Heart right ventricle (tissue), 16 donors: ENCODE measurements at regions not wholly inside any gene's neighbourhood (a gene's known extent, or its start where the extent isn't known, plus 50 kb on each side); places are given as distances from the start of the nearest gene placed in this dataset.

Experiments
- ATAC-seq, 8 donors: fragments of 200-7000 bp; cut with Tn5 transposase; one replicate each; pipeline ENCODE4 v1.9.1; 2020; ENCODE audit warnings: mild to moderate bottlenecking in 8 of 8, moderate library complexity in 8 of 8, moderate number of reproducible peaks in 1 of 8
- DNase-seq, 2 donors: peaks; one replicate each; pipeline ENCODE4 v3.0.0-alpha.2; 2020
- H3K27ac ChIP-seq, 10 donors: fragments of 200-600 bp; sonication (generic) in 2 of 10; one replicate each; pipeline versions ENCODE4 v1.5.0 to v1.8.0; 2020 to 2022; ENCODE audit warnings: mild to moderate bottlenecking in 3 of 10
- H3K27me3 ChIP-seq, 7 donors: fragments of 200-600 bp; one replicate each; pipeline ENCODE4 v1.8.0; 2021 to 2022; ENCODE audit warnings: mild to moderate bottlenecking in 2 of 7
- H3K36me3 ChIP-seq, 9 donors: fragments of 200-600 bp; sonication (generic) in 1 of 9; one replicate each; pipeline versions ENCODE4 v1.5.0 to v1.8.0; 2020 to 2022; ENCODE audit warnings: mild to moderate bottlenecking in 2 of 9
- H3K4me1 ChIP-seq, 9 donors: fragments of 200-600 bp; sonication (generic) in 1 of 9; one replicate each; pipeline versions ENCODE4 v1.5.0 to v1.8.0; 2020 to 2022; ENCODE audit warnings: mild to moderate bottlenecking in 4 of 9
- H3K4me3 ChIP-seq, 10 donors: fragments of 200-600 bp; sonication (generic) in 2 of 10; one replicate each; pipeline versions ENCODE4 v1.5.0 to v1.8.0; 2020 to 2022; ENCODE audit warnings: mild to moderate bottlenecking in 7 of 10, moderate library complexity in 2 of 10
- H3K9me3 ChIP-seq, 11 donors: fragments of 200-600 bp in 10 of 11; sonication (generic) in 2 of 11; one replicate each; pipeline versions ENCODE4 v1.5.0 to v1.8.0; 2013 to 2022; ENCODE audit warnings: mild to moderate bottlenecking in 2 of 11, control low read depth in 1 of 11, moderate library complexity in 1 of 11
- WGBS, 2 donors: extraction: QIAGEN DNeasy Blood & Tissue Kit; methylation state at CpG; one replicate each; pipeline ENCODE4 v1.1.7; 2013; ENCODE audit warnings: inconsistent platforms in 1 of 2; 5-methylcytosine and 5-hydroxymethylcytosine counted together
- intact Hi-C, 10 donors: fragments of 100-400 bp; cut with DNase I; formaldehyde crosslinking; loops; one replicate each; pipeline versions ENCODE4 v1.11.1 to v1.14.2; 2022
- TF ChIP-seq, protein P1 (sequence below), 9 donors: fragments of 200-600 bp; sonication (generic) in 2 of 9; IDR thresholded peaks; one replicate each; pipeline versions ENCODE4 v1.5.0 to v1.8.0; 2021 to 2022; ENCODE audit warnings: antibody characterized with exemption in 9 of 9, mild to moderate bottlenecking in 5 of 9, moderate library complexity in 1 of 9
- donor health status: Arrhythmogenic right ventricular cardiomyopathy.
- donor health status: ischemic (EF 13 %, LVEDD 7.1; RV severe dilation, severe dysfunction).
- donor health status: healthy with polysubstance abuse.
- donor health status: DM: no; HTN: yes; CAD: no.
- donor health status: DM: no; HTN: no; CAD: no.
- donor health status: ischemic (EF 25% LVEDD 6.9; RV normal size, moderate dysfunction).
- donor health status: ischemic (EF 25% LVEDD 5.7; RV mildly dilated, moderate dysfunction).
- donor health status: healthy.
- donor health status: DM: yes; HTN: yes; CAD: no.
- donor health status: Ischemic cardiomyopathy.
- donor health status: ischemic (EF 35%, LVEDD 5.7; RV mildly dilated, moderate dysfunction).
- donor health status: nonischemic (EF 11% LVEDD 7.7; RV severe dilation, severe dysfunction).
- donor health status: DM: yes; HTN: yes; CAD: no.
- donor health status: PGD.
- donor health status: ischemic (EF 29% LVEDD 5.4; RV normal size, mild dysfunction).
- donor health status: nonischemic (EF 23%, LVEDD 6.1; RV moderate dilation, normal function).

- ATAC-seq (no peak), DNase-seq (no peak)
- Histone ChIP-seq H3K36me3 (peaks cover 0 to 49% (median 0%) of the 10 kb centered on the region in 9 donors), H3K9me3 (no peaks in the 10 kb centered on the region), H3K27ac (no peak overlapping the region), H3K27me3 (no peaks in the 10 kb centered on the region), H3K4me1 (peaks cover 0 to 16% (median 5%) of the 10 kb centered on the region in 9 donors), H3K4me3 (no peak overlapping the region)
- WGBS, 2 donors, result 75 to 83% methylated on average over 4 of the region's 4 CpGs
- intact Hi-C loops, result no loop called here
- TF ChIP-seq, protein P1, sequence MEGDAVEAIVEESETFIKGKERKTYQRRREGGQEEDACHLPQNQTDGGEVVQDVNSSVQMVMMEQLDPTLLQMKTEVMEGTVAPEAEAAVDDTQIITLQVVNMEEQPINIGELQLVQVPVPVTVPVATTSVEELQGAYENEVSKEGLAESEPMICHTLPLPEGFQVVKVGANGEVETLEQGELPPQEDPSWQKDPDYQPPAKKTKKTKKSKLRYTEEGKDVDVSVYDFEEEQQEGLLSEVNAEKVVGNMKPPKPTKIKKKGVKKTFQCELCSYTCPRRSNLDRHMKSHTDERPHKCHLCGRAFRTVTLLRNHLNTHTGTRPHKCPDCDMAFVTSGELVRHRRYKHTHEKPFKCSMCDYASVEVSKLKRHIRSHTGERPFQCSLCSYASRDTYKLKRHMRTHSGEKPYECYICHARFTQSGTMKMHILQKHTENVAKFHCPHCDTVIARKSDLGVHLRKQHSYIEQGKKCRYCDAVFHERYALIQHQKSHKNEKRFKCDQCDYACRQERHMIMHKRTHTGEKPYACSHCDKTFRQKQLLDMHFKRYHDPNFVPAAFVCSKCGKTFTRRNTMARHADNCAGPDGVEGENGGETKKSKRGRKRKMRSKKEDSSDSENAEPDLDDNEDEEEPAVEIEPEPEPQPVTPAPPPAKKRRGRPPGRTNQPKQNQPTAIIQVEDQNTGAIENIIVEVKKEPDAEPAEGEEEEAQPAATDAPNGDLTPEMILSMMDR (IDR thresholded peaks at IDR 0.05), result no peak
Measured at GRCh38 chr15:62822228-62822627, 220.3 kb upstream of the TPM1 start.

- ATAC-seq (no peak), DNase-seq (no peak)
- Histone ChIP-seq H3K4me3 (no peak overlapping the region), H3K27ac (no peak overlapping the region), H3K36me3 (peaks cover 0 to 49% (median 0%) of the 10 kb centered on the region in 9 donors), H3K9me3 (no peaks in the 10 kb centered on the region), H3K4me1 (peaks cover 0 to 17% (median 6%) of the 10 kb centered on the region in 9 donors), H3K27me3 (no peaks in the 10 kb centered on the region)
- TF ChIP-seq, protein P1 (IDR thresholded peaks at IDR 0.05), result no peak
- intact Hi-C loops, result no loop called here
- WGBS, 2 donors, result 76 to 88% methylated on average over 8 of the region's 8 CpGs
Measured at GRCh38 chr15:62823561-62823960, 219.0 kb upstream of the TPM1 start.

GRCh38 chr15:62824111-62825015, 218.2 kb upstream of the TPM1 start:
- DNase-seq, result no peak
- no peak for ATAC-seq
- no peak overlapping the region for H3K27ac ChIP-seq
- peaks cover 0 to 17% (median 6%) of the 10 kb centered on the region in 9 donors for H3K4me1 ChIP-seq
- no peaks in the 10 kb centered on the region for H3K27me3 ChIP-seq
- TF ChIP-seq, protein P1 (IDR thresholded peaks at IDR 0.05), result no peak
- H3K9me3 ChIP-seq, result no peaks in the 10 kb centered on the region
- H3K36me3 ChIP-seq, result peaks cover 0 to 47% (median 0%) of the 10 kb centered on the region in 9 donors
- no peak overlapping the region for H3K4me3 ChIP-seq
- WGBS, 2 donors, result 58 to 67% methylated on average over 2 of the region's 2 CpGs
- intact Hi-C loops, result no loop called here

- 80 to 92% methylated on average over 4 of the region's 4 CpGs for WGBS, 2 donors
- TF ChIP-seq, protein P1 (IDR thresholded peaks at IDR 0.05), result no peak
- H3K4me1 ChIP-seq, result peaks cover 0 to 17% (median 6%) of the 10 kb centered on the region in 9 donors
- intact Hi-C loops, result no loop called here
- peaks cover 0 to 43% (median 0%) of the 10 kb centered on the region in 9 donors for H3K36me3 ChIP-seq
- H3K9me3 ChIP-seq, result no peaks in the 10 kb centered on the region
- H3K27ac ChIP-seq, result no peak overlapping the region
- ATAC-seq (no peak), DNase-seq (no peak)
- no peaks in the 10 kb centered on the region for H3K27me3 ChIP-seq
- H3K4me3 ChIP-seq, result no peak overlapping the region
Measured at GRCh38 chr15:62825191-62825590, 217.4 kb upstream of the TPM1 start.
